HEK293 (cell line): ENCODE measurements at regions not wholly inside any gene's neighbourhood (a gene's known extent, or its start where the extent isn't known, plus 50 kb on each side); places are given as distances from the start of the nearest gene placed in this dataset.

Experiments
- CTCF ChIA-PET: fragments of 350-600 bp; formaldehyde crosslinking; extraction: SDS; loops from one replicate; lab custom pipeline; 2021; ENCODE audit warnings: antibody characterized with exemption; lab: Yijun Ruan, JAX
- POLR2A ChIA-PET: fragments of 300-600 bp; formaldehyde crosslinking; extraction: SDS; loops from one replicate; lab custom pipeline; 2020; ENCODE audit warnings: antibody characterized with exemption, inconsistent platforms; lab: Yijun Ruan, JAX
- H3K27ac ChIP-seq: fragments of 200-500 bp; sonication (Bioruptor generic); 2 replicates; pipeline ENCODE4 v1.5.1; 2014; ENCODE audit warnings: low read depth, low read length, control low read depth, inconsistent platforms; ENCODE audit errors: extremely low read depth
- H3K36me3 ChIP-seq, 2 experiments: fragments of 200-500 bp in 1 of 2; sonication (Bioruptor generic) in 1 of 2; 1 replicate in 1 of 2; 2 replicates in 1 of 2; pipeline ENCODE4 v1.5.1; 2014 to 2017; ENCODE audit warnings: inconsistent platforms in 2 of 2, low read length in 2 of 2; ENCODE audit not compliant: control insufficient read depth in 2 of 2, insufficient read depth in 1 of 2
- H3K4me1 ChIP-seq: fragments of 200-500 bp; sonication (Bioruptor generic); 2 replicates; pipeline ENCODE4 v1.5.1; 2014; ENCODE audit warnings: mild to moderate bottlenecking, low read length, inconsistent platforms; ENCODE audit not compliant: control insufficient read depth, insufficient read depth
- H3K4me3 ChIP-seq: 2 replicates; pipeline ENCODE4 v1.5.1; 2011; ENCODE audit warnings: low read depth, mild to moderate bottlenecking, control low read depth, low read length, moderate library complexity
- H3K9me3 ChIP-seq: fragments of 200-500 bp; sonication (Bioruptor generic); 2 replicates; pipeline ENCODE4 v1.5.1; 2014; ENCODE audit warnings: low read depth, low read length, inconsistent platforms; ENCODE audit not compliant: control insufficient read depth, insufficient read depth
- BCL11A ChIP-seq: fragments of 450-650 bp; formaldehyde crosslinking; IDR thresholded peaks from 2 replicates; pipeline ENCODE4 v1.5.1; 2016; ENCODE audit warnings: low read depth, missing biosample characterization, missing genetic modification characterization
- ZBTB26 ChIP-seq: fragments of 450-650 bp; formaldehyde crosslinking; optimal IDR thresholded peaks from 2 replicates; pipeline ENCODE3; 2016; ENCODE audit warnings: missing biosample characterization, mild to moderate bottlenecking, missing genetic modification characterization
- ZBTB44 ChIP-seq: fragments of 450-650 bp; IDR thresholded peaks from 2 replicates; pipeline ENCODE4 v1.5.1; 2018; ENCODE audit warnings: missing biosample characterization, mild to moderate bottlenecking, missing genetic modification characterization
- ZFHX2 ChIP-seq: fragments of 450-650 bp; formaldehyde crosslinking; conservative IDR thresholded peaks from 2 replicates; pipeline ENCODE4 v1.5.1; 2016; ENCODE audit warnings: missing biosample characterization, missing genetic modification characterization
- ZNF138 ChIP-seq: fragments of 450-650 bp; formaldehyde crosslinking; IDR thresholded peaks from 2 replicates; pipeline ENCODE4 v1.5.1; 2016; ENCODE audit warnings: missing biosample characterization, missing genetic modification characterization, borderline replicate concordance
- ZNF140 ChIP-seq: fragments of 450-650 bp; formaldehyde crosslinking; IDR thresholded peaks from 2 replicates; pipeline ENCODE4 v1.5.1; 2016; ENCODE audit warnings: missing biosample characterization, missing genetic modification characterization
- ZNF280C ChIP-seq: fragments of 450-650 bp; formaldehyde crosslinking; IDR thresholded peaks from 2 replicates; pipeline ENCODE4 v1.5.1; 2016; ENCODE audit warnings: missing biosample characterization, missing genetic modification characterization
- ZNF280D ChIP-seq: fragments of 450-650 bp; formaldehyde crosslinking; IDR thresholded peaks from 2 replicates; pipeline ENCODE4 v1.5.1; 2016; ENCODE audit warnings: missing biosample characterization, missing genetic modification characterization
- ZNF302 ChIP-seq: fragments of 450-650 bp; formaldehyde crosslinking; IDR thresholded peaks from 2 replicates; pipeline ENCODE4 v1.5.1; 2016; ENCODE audit warnings: missing biosample characterization, missing genetic modification characterization, low read depth
- ZNF324 ChIP-seq: fragments of 450-650 bp; formaldehyde crosslinking; IDR thresholded peaks from 2 replicates; pipeline ENCODE4 v1.5.1; 2016; ENCODE audit warnings: missing biosample characterization, missing genetic modification characterization
- ZNF426 ChIP-seq: fragments of 450-650 bp; formaldehyde crosslinking; IDR thresholded peaks from 2 replicates; pipeline ENCODE4 v1.5.1; 2017; ENCODE audit warnings: missing biosample characterization, missing genetic modification characterization, mild to moderate bottlenecking, inconsistent platforms, moderate library complexity
- ZNF449 ChIP-seq: fragments of 450-650 bp; formaldehyde crosslinking; IDR thresholded peaks from 2 replicates; pipeline ENCODE4 v1.5.1; 2017; ENCODE audit warnings: missing biosample characterization, mild to moderate bottlenecking, missing genetic modification characterization, moderate library complexity
- ZNF501 ChIP-seq: fragments of 450-650 bp; formaldehyde crosslinking; IDR thresholded peaks from 2 replicates; pipeline ENCODE4 v1.5.1; 2016; ENCODE audit warnings: missing biosample characterization, missing genetic modification characterization
- ZNF600 ChIP-seq: fragments of 450-650 bp; formaldehyde crosslinking; IDR thresholded peaks from 2 replicates; pipeline ENCODE4 v1.5.1; 2016; ENCODE audit warnings: missing biosample characterization, missing genetic modification characterization
- ZNF704 ChIP-seq: fragments of 450-650 bp; formaldehyde crosslinking; IDR thresholded peaks from 2 replicates; pipeline ENCODE4 v1.5.1; 2016; ENCODE audit warnings: missing biosample characterization, missing genetic modification characterization
- ZNF76 ChIP-seq: fragments of 450-650 bp; formaldehyde crosslinking; IDR thresholded peaks from 2 replicates; pipeline ENCODE4; 2016; ENCODE audit warnings: low read depth, missing biosample characterization, missing genetic modification characterization, borderline replicate concordance
- ZNF785 ChIP-seq: fragments of 450-650 bp; formaldehyde crosslinking; IDR thresholded peaks from 2 replicates; pipeline ENCODE4 v1.5.1; 2016; ENCODE audit warnings: missing biosample characterization, missing genetic modification characterization
- ZNF837 ChIP-seq: fragments of 450-650 bp; formaldehyde crosslinking; IDR thresholded peaks from 2 replicates; pipeline ENCODE4 v1.5.1; 2016; ENCODE audit warnings: missing biosample characterization, missing genetic modification characterization

- no peaks in the 10 kb centered on the region for H3K36me3 ChIP-seq
- H3K4me3 ChIP-seq, result no peak overlapping the region
- ChIA-PET CTCF (interaction anchor here (0.6 kb wide), 1 partner anchor 12 kb away, joined by 3 read pairs; no protein-coding TSS in a partner anchor), POLR2A (no interaction called here)
- no peaks in the 10 kb centered on the region for H3K9me3 ChIP-seq
- no peak overlapping the region for H3K27ac ChIP-seq
- H3K4me1 ChIP-seq, result peaks cover 13% of the 10 kb centered on the region; the same call in 1 of the 2 replicates
- TF ChIP-seq ZNF600 (tag by site-specific recombination) (no peak), ZFHX2 (tag by site-specific recombination) (0 out of 2 replicates have a peak, but pooled peaks have one; percentile 16)
Observed at GRCh38 chr7:155220903-155221302, 76.8 kb upstream of the INSIG1 start.

GRCh38 chr7:155221547-155221946 lies 76.1 kb upstream of the INSIG1 start:
- peaks cover 13% of the 10 kb centered on the region; the same call in 1 of the 2 replicates for H3K4me1 ChIP-seq
- no peaks in the 10 kb centered on the region for H3K9me3 ChIP-seq
- no peak overlapping the region for H3K4me3 ChIP-seq
- H3K27ac ChIP-seq, result no peak overlapping the region
- POLR2A ChIA-PET, result no interaction called here
- H3K36me3 ChIP-seq, result no peaks in the 10 kb centered on the region
- CTCF ChIA-PET, result interaction anchor here (0.6 kb wide), 1 partner anchor 12 kb away, joined by 3 read pairs; no protein-coding TSS in a partner anchor
- TF ChIP-seq ZNF302 (tag by site-specific recombination) (no peak), ZNF785 (no peak), ZNF704 (tag by site-specific recombination) (no peak), ZBTB44 (tag by site-specific recombination) (no peak), ZBTB26 (no peak), ZNF449 (tag by site-specific recombination) (no peak), ZNF76 (tag by site-specific recombination) (no peak), ZNF140 (tag by site-specific recombination) (no peak), ZNF138 (no peak), ZNF324 (tag by site-specific recombination) (no peak), ZNF501 (tag by site-specific recombination) (no peak), BCL11A (tag by site-specific recombination) (no peak), ZNF426 (tag by site-specific recombination) (no peak), ZNF837 (no peak), ZNF280D (tag by site-specific recombination) (no peak), ZNF280C (tag by site-specific recombination) (no peak)
